Cardiac muscle cell (in vitro differentiated cells and primary cell): ENCODE measurements at regions not wholly inside any gene's neighbourhood (a gene's known extent, or its start where the extent isn't known, plus 50 kb on each side); places are given as distances from the start of the nearest gene placed in this dataset.

Experiments used
- DNase-seq, 2 donors: peaks; one replicate each; pipeline versions ENCODE4 v3.0.0 to v3.0.0-alpha.2; 2010 to 2017; ENCODE audit warnings: low read depth in 1 of 2, low spot score in 1 of 2
- H3K27ac ChIP-seq: fragments of 200-600 bp; sonication (generic); 2 replicates; pipeline ENCODE4 v1.5.1; 2016
- H3K27me3 ChIP-seq: fragments of 200-600 bp; sonication (generic); 2 replicates; pipeline ENCODE4 v1.6.0; 2016; ENCODE audit warnings: control low read depth
- H3K36me3 ChIP-seq: fragments of 200-600 bp; sonication (generic); 2 replicates; pipeline ENCODE4 v1.5.1; 2016; ENCODE audit warnings: control low read depth
- H3K4me1 ChIP-seq: fragments of 200-600 bp; sonication (generic); 2 replicates; pipeline ENCODE4 v1.8.1; 2017; ENCODE audit warnings: low read depth, mild to moderate bottlenecking, mixed run types
- H3K4me3 ChIP-seq: fragments of 200-600 bp; sonication (generic); 2 replicates; pipeline ENCODE4 v1.5.1; 2016; ENCODE audit warnings: mild to moderate bottlenecking
- H3K9me3 ChIP-seq: fragments of 200-600 bp; sonication (generic); 2 replicates; pipeline ENCODE4 v1.5.1; 2017; ENCODE audit warnings: low read depth, mild to moderate bottlenecking, control low read depth
- CTCF ChIP-seq: IDR thresholded peaks from 2 replicates; pipeline ENCODE4 v1.5.1; 2012; ENCODE audit warnings: low read depth, mild to moderate bottlenecking, low read length

DNA sequence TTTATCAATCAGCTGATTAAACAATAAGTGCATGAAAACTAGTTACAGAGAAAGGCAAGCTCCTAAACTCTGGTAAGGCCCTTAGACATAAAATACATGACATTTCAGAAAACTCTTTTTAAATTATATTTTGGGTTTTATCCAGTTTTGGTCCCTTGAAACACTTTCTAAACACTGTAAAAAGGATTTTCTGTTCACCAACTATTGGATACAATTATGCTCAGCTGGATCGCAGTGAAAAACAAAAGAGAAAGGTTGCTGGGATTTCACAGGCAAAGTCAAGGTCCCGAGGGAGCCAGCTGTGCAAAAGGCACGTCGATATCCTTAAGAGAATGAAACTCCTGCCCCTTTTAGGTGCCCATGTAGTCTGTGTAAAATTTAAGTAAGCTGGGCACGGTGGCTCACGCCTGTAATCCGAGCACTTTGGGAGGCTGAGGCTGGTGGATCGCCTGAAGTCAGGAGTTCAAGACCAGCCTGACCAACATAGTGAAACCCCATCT lies 1018.4 kb upstream of the INTU start:
- no peaks in the 10 kb centered on the region for H3K36me3 ChIP-seq
- TF ChIP-seq CTCF: no peak
- no peak overlapping the region for H3K27ac ChIP-seq
- no peaks in the 10 kb centered on the region for H3K9me3 ChIP-seq
- H3K4me3 ChIP-seq: no peak overlapping the region
- no peaks in the 10 kb centered on the region for H3K4me1 ChIP-seq
- DNase-seq: no peak
- H3K27me3 ChIP-seq: no peaks in the 10 kb centered on the region

DNA sequence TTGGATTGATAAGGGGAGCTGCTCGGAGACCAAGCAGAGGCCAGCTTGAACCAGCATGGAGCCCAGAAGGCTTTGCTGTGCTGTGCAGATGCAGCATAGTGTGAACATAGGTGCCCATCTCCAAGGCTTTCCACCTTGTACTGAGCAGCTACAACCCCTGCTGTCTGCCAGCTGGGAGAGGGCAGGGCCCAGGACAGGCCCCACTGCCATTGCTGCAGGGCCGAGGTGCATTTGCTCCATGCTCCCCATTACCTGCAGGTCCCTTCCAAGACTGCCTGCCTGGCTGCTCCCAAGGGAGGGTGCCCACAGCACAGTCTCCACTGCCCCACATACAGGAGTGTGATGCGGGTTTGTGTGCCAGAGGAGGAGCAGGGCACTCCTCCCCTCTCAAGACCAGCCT lies 1016.0 kb upstream of the INTU start:
- Histone ChIP-seq H3K4me3 (no peak overlapping the region), H3K27me3 (no peaks in the 10 kb centered on the region), H3K36me3 (no peaks in the 10 kb centered on the region), H3K4me1 (no peaks in the 10 kb centered on the region), H3K9me3 (no peaks in the 10 kb centered on the region), H3K27ac (no peak overlapping the region)
- DNase-seq: no peak
- TF ChIP-seq CTCF: no peak

GRCh38 chr4:126627255-126627654 lies 1005.5 kb upstream of the INTU start:
- Histone ChIP-seq H3K4me1 (no peaks in the 10 kb centered on the region), H3K27me3 (peaks cover under 1% of the 10 kb centered on the region), H3K27ac (no peak overlapping the region), H3K36me3 (no peaks in the 10 kb centered on the region), H3K4me3 (no peak overlapping the region), H3K9me3 (no peaks in the 10 kb centered on the region)
- DNase-seq: peak; percentile 34 to 49
- TF ChIP-seq CTCF: peak; percentile 75

DNA sequence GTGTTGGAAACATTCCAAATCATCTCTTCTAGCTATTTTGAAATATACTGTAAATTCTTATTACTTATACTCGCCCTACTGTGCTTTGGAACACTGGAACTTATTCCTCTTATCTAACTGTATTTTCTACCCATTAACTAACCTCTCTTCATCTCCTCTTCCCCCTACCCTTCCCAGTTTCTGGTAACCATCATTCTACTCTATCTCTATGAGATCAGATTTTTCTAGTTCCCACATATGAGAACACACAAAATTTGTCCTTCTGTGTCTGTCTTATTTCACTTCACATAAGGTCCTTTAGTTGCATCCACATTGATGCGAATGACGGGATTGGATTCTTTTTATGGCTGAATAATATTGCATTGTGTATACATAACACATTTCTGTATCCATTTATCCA lies 1003.8 kb upstream of the INTU start:
- H3K4me3 ChIP-seq: no peak overlapping the region

GRCh38 chr4:126630230-126630629 lies 1002.5 kb upstream of the INTU start:
- Histone ChIP-seq H3K36me3 (no peaks in the 10 kb centered on the region), H3K4me1 (no peaks in the 10 kb centered on the region), H3K27me3 (peaks cover 2% of the 10 kb centered on the region), H3K27ac (no peak overlapping the region), H3K9me3 (no peaks in the 10 kb centered on the region), H3K4me3 (no peak overlapping the region)
- DNase-seq: peak in 1 of 2 donors; percentile 38
- TF ChIP-seq CTCF: no peak

More for the DNA sequence above, 1003.8 kb upstream of the INTU start:
- Histone ChIP-seq H3K27me3 (no peaks in the 10 kb centered on the region), H3K36me3 (no peaks in the 10 kb centered on the region), H3K9me3 (no peaks in the 10 kb centered on the region), H3K27ac (no peak overlapping the region), H3K4me1 (no peaks in the 10 kb centered on the region)
- no peak for DNase-seq
- TF ChIP-seq CTCF: no peak

GRCh38 chr4:126633306-126633705 lies 999.5 kb upstream of the INTU start:
- peaks cover 12% of the 10 kb centered on the region for H3K27me3 ChIP-seq
- H3K27ac ChIP-seq: no peak overlapping the region
- H3K9me3 ChIP-seq: no peaks in the 10 kb centered on the region
- no peak overlapping the region for H3K4me3 ChIP-seq
- H3K36me3 ChIP-seq: no peaks in the 10 kb centered on the region
- H3K4me1 ChIP-seq: no peaks in the 10 kb centered on the region
- no peak for DNase-seq
- no peak for TF ChIP-seq CTCF
